Neural cell (in vitro differentiated cells): ENCODE measurements at regions not wholly inside any gene's neighbourhood (a gene's known extent, or its start where the extent isn't known, plus 50 kb on each side); places are given as distances from the start of the nearest gene placed in this dataset.

Experiments
- REST ChIP-seq: IDR thresholded peaks from 2 replicates; pipeline ENCODE4 v1.6.1; 2012; ENCODE audit warnings: borderline replicate concordance
- SMC3 ChIP-seq: fragments of 450-650 bp; conservative IDR thresholded peaks from 2 replicates; pipeline ENCODE4 v1.6.1; 2014; ENCODE audit warnings: antibody characterized with exemption, mild to moderate bottlenecking, moderate library complexity; ENCODE audit not compliant: poor library complexity
- TAF1 ChIP-seq: IDR thresholded peaks from 2 replicates; pipeline ENCODE4 v1.6.1; 2012; ENCODE audit warnings: low read depth
- TF ChIP-seq, protein P1 (sequence below): fragments of 450-650 bp; IDR thresholded peaks from 2 replicates; pipeline ENCODE4 v1.5.1; 2014; ENCODE audit warnings: antibody characterized with exemption, mild to moderate bottlenecking, moderate library complexity; ENCODE audit not compliant: poor library complexity, severe bottlenecking

- TF ChIP-seq REST (no peak), SMC3 (no peak), TAF1 (no peak)
- TF ChIP-seq, protein P1, sequence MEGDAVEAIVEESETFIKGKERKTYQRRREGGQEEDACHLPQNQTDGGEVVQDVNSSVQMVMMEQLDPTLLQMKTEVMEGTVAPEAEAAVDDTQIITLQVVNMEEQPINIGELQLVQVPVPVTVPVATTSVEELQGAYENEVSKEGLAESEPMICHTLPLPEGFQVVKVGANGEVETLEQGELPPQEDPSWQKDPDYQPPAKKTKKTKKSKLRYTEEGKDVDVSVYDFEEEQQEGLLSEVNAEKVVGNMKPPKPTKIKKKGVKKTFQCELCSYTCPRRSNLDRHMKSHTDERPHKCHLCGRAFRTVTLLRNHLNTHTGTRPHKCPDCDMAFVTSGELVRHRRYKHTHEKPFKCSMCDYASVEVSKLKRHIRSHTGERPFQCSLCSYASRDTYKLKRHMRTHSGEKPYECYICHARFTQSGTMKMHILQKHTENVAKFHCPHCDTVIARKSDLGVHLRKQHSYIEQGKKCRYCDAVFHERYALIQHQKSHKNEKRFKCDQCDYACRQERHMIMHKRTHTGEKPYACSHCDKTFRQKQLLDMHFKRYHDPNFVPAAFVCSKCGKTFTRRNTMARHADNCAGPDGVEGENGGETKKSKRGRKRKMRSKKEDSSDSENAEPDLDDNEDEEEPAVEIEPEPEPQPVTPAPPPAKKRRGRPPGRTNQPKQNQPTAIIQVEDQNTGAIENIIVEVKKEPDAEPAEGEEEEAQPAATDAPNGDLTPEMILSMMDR, result no peak
These were observed 58.0 kb downstream of the C11orf91 start for GRCh38 chr11:33642461-33643166.
